ENCODE measurements at regions not wholly inside any gene's neighbourhood (a gene's known extent, or its start where the extent isn't known, plus 50 kb on each side); places are given as distances from the start of the nearest gene placed in this dataset.

- ATAC-seq: no peak
- Mint-ChIP-seq H3K4me1 (ENCODE audit: low read depth) (no peaks in the 10 kb centered on the region), H3K36me3 (ENCODE audit: low read depth) (no peaks in the 10 kb centered on the region), H3K27ac (no peak overlapping the region), H3K9me3 (no peaks in the 10 kb centered on the region), H3K4me3 (no peak overlapping the region), H3K27me3 (peaks cover 1% of the 10 kb centered on the region)
- ChIA-PET POLR2A (no interaction called here), CTCF (no interaction called here)
- TF ChIP-seq CTCF (IDR thresholded peaks at IDR 0.05): no peak
- intact Hi-C loops (cut with micrococcal nuclease): no loop called here
- no peak for DNase-seq
These were observed 187.8 kb upstream of the ISX start for GRCh38 chr22:34878171-34878570.

- intact Hi-C loops (cut with micrococcal nuclease): no loop called here
- no peaks in the 10 kb centered on the region for H3K4me1 Mint-ChIP-seq (ENCODE audit: low read depth)
- H3K4me3 Mint-ChIP-seq: no peak overlapping the region
- no peaks in the 10 kb centered on the region for H3K9me3 Mint-ChIP-seq
- DNase-seq: no peak
- no peak overlapping the region for H3K27ac Mint-ChIP-seq
- ATAC-seq: no peak
- ChIA-PET POLR2A (interaction anchor here (0.5 kb wide), 1 partner anchor 22 kb away, joined by 4 read pairs; no protein-coding TSS in a partner anchor), CTCF (no interaction called here)
- H3K27me3 Mint-ChIP-seq: peaks cover 1% of the 10 kb centered on the region
- TF ChIP-seq CTCF (IDR thresholded peaks at IDR 0.05): no peak
- no peaks in the 10 kb centered on the region for H3K36me3 Mint-ChIP-seq (ENCODE audit: low read depth)
These were observed 187.0 kb upstream of the ISX start for GRCh38 chr22:34879001-34879400.

- POLR2A ChIA-PET: no interaction called here
- CTCF ChIA-PET: no interaction called here
- ATAC-seq (no peak), DNase-seq (no peak)
- Mint-ChIP-seq H3K27me3 (peaks cover 1% of the 10 kb centered on the region), H3K4me1 (ENCODE audit: low read depth) (no peaks in the 10 kb centered on the region), H3K36me3 (ENCODE audit: low read depth) (no peaks in the 10 kb centered on the region), H3K9me3 (no peaks in the 10 kb centered on the region), H3K27ac (no peak overlapping the region), H3K4me3 (no peak overlapping the region)
- intact Hi-C loops (cut with micrococcal nuclease): no loop called here
- no peak for TF ChIP-seq CTCF (IDR thresholded peaks at IDR 0.05)
These were observed 185.3 kb upstream of the ISX start for GRCh38 chr22:34880662-34881061.

- ATAC-seq (no peak), DNase-seq (no peak)
- intact Hi-C loops (cut with micrococcal nuclease): no loop called here
- ChIA-PET CTCF (no interaction called here), POLR2A (no interaction called here)
- H3K27ac Mint-ChIP-seq: no peak overlapping the region
- no peaks in the 10 kb centered on the region for H3K4me1 Mint-ChIP-seq (ENCODE audit: low read depth)
- H3K27me3 Mint-ChIP-seq: peaks cover 1% of the 10 kb centered on the region
- no peak overlapping the region for H3K4me3 Mint-ChIP-seq
- no peaks in the 10 kb centered on the region for H3K36me3 Mint-ChIP-seq (ENCODE audit: low read depth)
- TF ChIP-seq CTCF (IDR thresholded peaks at IDR 0.05): no peak
- no peaks in the 10 kb centered on the region for H3K9me3 Mint-ChIP-seq
These were observed 184.5 kb upstream of the ISX start for GRCh38 chr22:34881453-34881852.

- POLR2A ChIA-PET: no interaction called here
- ATAC-seq: no peak
- no peaks in the 10 kb centered on the region for H3K36me3 Mint-ChIP-seq (ENCODE audit: low read depth)
- no peak overlapping the region for H3K4me3 Mint-ChIP-seq
- H3K4me1 Mint-ChIP-seq (ENCODE audit: low read depth): no peaks in the 10 kb centered on the region
- no peak for TF ChIP-seq CTCF (IDR thresholded peaks at IDR 0.05)
- DNase-seq: no peak
- CTCF ChIA-PET: no interaction called here
- H3K27me3 Mint-ChIP-seq: peaks cover 3% of the 10 kb centered on the region
- no peak overlapping the region for H3K27ac Mint-ChIP-seq
- peaks cover 13% of the 10 kb centered on the region for H3K9me3 Mint-ChIP-seq
- intact Hi-C loops (cut with micrococcal nuclease): no loop called here
These were observed 180.1 kb upstream of the ISX start for GRCh38 chr22:34885852-34886251.
